CD14-positive monocyte (primary cell): ENCODE measurements at regions not wholly inside any gene's neighbourhood (a gene's known extent, or its start where the extent isn't known, plus 50 kb on each side); places are given as distances from the start of the nearest gene placed in this dataset.

Experiments
- DNase-seq, 3 donors: peaks; one replicate each; pipeline ENCODE4 v3.0.0-alpha.2; 2011 to 2022
- H2AFZ ChIP-seq: 2 replicates; pipeline ENCODE4 v1.6.0; 2012; ENCODE audit warnings: mild to moderate bottlenecking, low read depth, low read length, inconsistent platforms; ENCODE audit not compliant: insufficient read depth, poor library complexity, severe bottlenecking
- H3K27ac ChIP-seq, 2 donors: 1 replicate in 1 of 2; 2 replicates in 1 of 2; pipeline ENCODE4 v1.5.1; 2012 to 2013; ENCODE audit warnings: low read length in 2 of 2, control low read depth in 1 of 2, inconsistent platforms in 1 of 2, low read depth in 1 of 2, mild to moderate bottlenecking in 1 of 2
- H3K27me3 ChIP-seq, 2 donors: one replicate each; pipeline versions ENCODE4 v1.6.0 to v1.6.1; 2011 to 2013; ENCODE audit warnings: low read length in 2 of 2; ENCODE audit not compliant: control insufficient read depth in 2 of 2, insufficient read depth in 2 of 2
- H3K36me3 ChIP-seq, 2 donors: replicated peaks in 1 of 2; 1 replicate in 1 of 2; 2 replicates in 1 of 2; pipeline versions ENCODE4 v1.5.1 to v1.6.1; 2012 to 2013; ENCODE audit warnings: low read length in 2 of 2, control low read depth in 1 of 2, inconsistent platforms in 1 of 2, mild to moderate bottlenecking in 1 of 2; ENCODE audit not compliant: insufficient read depth in 2 of 2, control insufficient read depth in 1 of 2
- H3K4me1 ChIP-seq, 2 donors: 1 replicate in 1 of 2; 2 replicates in 1 of 2; pipeline versions ENCODE4 v1.5.1 to v1.6.1; 2012 to 2013; ENCODE audit warnings: low read length in 2 of 2, control low read depth in 1 of 2, inconsistent platforms in 1 of 2, mild to moderate bottlenecking in 1 of 2, moderate library complexity in 1 of 2; ENCODE audit not compliant: insufficient read depth in 2 of 2, control insufficient read depth in 1 of 2
- H3K4me2 ChIP-seq: replicated peaks from 2 replicates; pipeline ENCODE3; 2012; ENCODE audit warnings: low read length, moderate library complexity, mild to moderate bottlenecking; ENCODE audit not compliant: poor library complexity, severe bottlenecking; ENCODE audit errors: extremely low read depth
- H3K4me3 ChIP-seq, 3 experiments: fragments of 200-600 bp in 1 of 3; sonication (generic) in 1 of 3; replicated peaks in 1 of 3; 1 replicate in 2 of 3; 2 replicates in 1 of 3; pipeline ENCODE4 v1.5.1; 2011 to 2013; ENCODE audit warnings: low read length in 3 of 3, mild to moderate bottlenecking in 3 of 3, control low read depth in 2 of 3, low read depth in 2 of 3, inconsistent platforms in 1 of 3, moderate library complexity in 1 of 3
- H3K79me2 ChIP-seq: 2 replicates; pipeline ENCODE4 v1.6.0; 2012; ENCODE audit warnings: mild to moderate bottlenecking, control low read depth, inconsistent platforms, low read length, moderate library complexity; ENCODE audit not compliant: insufficient read depth
- H3K9ac ChIP-seq: 2 replicates; pipeline ENCODE4 v1.6.0; 2017; ENCODE audit warnings: low read length, mild to moderate bottlenecking; ENCODE audit not compliant: insufficient read depth, poor library complexity, severe bottlenecking
- H3K9me3 ChIP-seq, 2 donors: replicated peaks in 1 of 2; 1 replicate in 1 of 2; 2 replicates in 1 of 2; pipeline versions ENCODE4 v1.5.1 to v1.6.1; 2012 to 2013; ENCODE audit warnings: low read length in 2 of 2, control low read depth in 1 of 2; ENCODE audit not compliant: control insufficient read depth in 1 of 2, insufficient read depth in 1 of 2
- H4K20me1 ChIP-seq: 2 replicates; pipeline ENCODE4 v1.6.0; 2012; ENCODE audit warnings: mild to moderate bottlenecking, low read length, control low read depth, moderate library complexity; ENCODE audit not compliant: insufficient read depth
- H3K27ac Mint-ChIP-seq, 7 donors: one replicate each; pipeline ENCODE4 v1.8.0; 2020; ENCODE audit warnings: mild to moderate bottlenecking in 7 of 7, mixed read lengths in 7 of 7, moderate library complexity in 6 of 7, inconsistent platforms in 2 of 7
- H3K27me3 Mint-ChIP-seq, 3 donors: one replicate each; pipeline ENCODE4 v1.8.0; 2021 to 2022; ENCODE audit warnings: low read depth in 3 of 3, mild to moderate bottlenecking in 3 of 3, mixed read lengths in 3 of 3, moderate library complexity in 3 of 3, inconsistent platforms in 1 of 3
- H3K36me3 Mint-ChIP-seq, 2 donors: one replicate each; pipeline ENCODE4 v1.8.0; 2020; ENCODE audit warnings: mixed read lengths in 2 of 2, inconsistent platforms in 1 of 2, mild to moderate bottlenecking in 1 of 2
- H3K4me1 Mint-ChIP-seq: one replicate; pipeline ENCODE4 v1.8.0; 2020; ENCODE audit warnings: mild to moderate bottlenecking, mixed read lengths
- H3K4me3 Mint-ChIP-seq, 2 donors: one replicate each; pipeline ENCODE4 v1.8.0; 2020; ENCODE audit warnings: mild to moderate bottlenecking in 2 of 2, mixed read lengths in 2 of 2, moderate library complexity in 1 of 2
- H3K9me3 Mint-ChIP-seq, 7 donors: one replicate each; pipeline ENCODE4 v1.8.0; 2020 to 2022; ENCODE audit warnings: mixed read lengths in 7 of 7, mild to moderate bottlenecking in 6 of 7, moderate library complexity in 6 of 7, inconsistent platforms in 2 of 7
- CTCF ChIP-seq: fragments of 200-600 bp; IDR thresholded peaks from one replicate; pipeline ENCODE4 v1.8.0; 2022; ENCODE audit warnings: antibody characterized with exemption, mild to moderate bottlenecking
- WGBS: methylation state at CpG from one replicate; pipeline ENCODE4 v1.1.5; 2013; ENCODE audit warnings: missing lambda C conversion rate; ENCODE audit not compliant: insufficient coverage; 5-methylcytosine and 5-hydroxymethylcytosine counted together
- intact Hi-C, 2 donors: fragments of 100-400 bp; cut with micrococcal nuclease; formaldehyde crosslinking; loops; one replicate each; pipeline versions ENCODE4 v1.15.0 to v1.15.1; 2023

DNA sequence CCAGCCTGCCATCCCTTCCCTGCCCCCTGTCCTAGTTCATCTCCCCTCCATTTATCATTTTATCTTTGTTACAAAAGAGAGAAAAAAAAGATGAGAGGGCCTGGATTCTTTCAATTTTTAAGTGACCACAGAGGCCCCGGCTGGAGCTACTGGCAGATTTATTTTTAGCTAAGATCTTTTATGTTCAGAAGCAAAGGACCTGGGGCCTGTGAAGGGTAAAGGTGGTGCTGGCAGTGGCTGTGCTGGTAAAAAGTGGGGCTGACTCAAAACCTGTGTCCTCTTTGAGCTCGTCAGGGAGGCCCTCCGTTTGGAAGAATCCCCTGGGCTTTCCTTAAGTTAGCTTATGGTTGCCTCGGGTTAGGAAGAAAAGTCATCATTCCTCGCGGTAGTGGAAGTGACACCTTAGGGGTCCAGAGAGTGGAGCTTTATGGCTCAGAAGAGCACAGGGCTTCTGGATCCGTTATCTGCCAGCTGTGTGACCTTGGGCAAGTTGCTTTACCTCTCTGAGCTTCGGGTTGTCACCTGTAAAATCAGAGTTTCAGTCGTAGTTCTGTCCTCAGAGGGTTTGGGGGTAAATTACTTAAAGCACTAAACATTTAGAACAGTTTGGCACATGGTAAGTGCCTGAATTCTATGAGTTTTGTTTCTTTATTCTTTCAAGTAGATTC lies 923.8 kb upstream of the EEF2KMT start:
- H2AFZ ChIP-seq, result no peak overlapping the region

More for the DNA sequence above, 923.8 kb upstream of the EEF2KMT start:
- peaks cover 21 to 41% (median 29%) of the 10 kb centered on the region in 3 donors for H3K27me3 Mint-ChIP-seq
- no peak overlapping the region for H3K4me3 Mint-ChIP-seq
- H3K79me2 ChIP-seq, result no peaks in the 10 kb centered on the region
- H3K9ac ChIP-seq, result no peak overlapping the region
- peaks cover 0 to 3% (median 0%) of the 10 kb centered on the region in 7 donors for H3K9me3 Mint-ChIP-seq
- no peak overlapping the region for H3K27ac ChIP-seq
- no peaks in the 10 kb centered on the region for H3K9me3 ChIP-seq
- 59% methylated on average over 7 of the region's 9 CpGs for WGBS
- intact Hi-C loops, result no loop called here
- TF ChIP-seq CTCF, result no peak
- no peaks in the 10 kb centered on the region for H3K36me3 Mint-ChIP-seq
- DNase-seq, result no peak
- H3K36me3 ChIP-seq, result no peaks in the 10 kb centered on the region
- H3K27me3 ChIP-seq, result peaks cover 0 to 28% of the 10 kb centered on the region in 2 donors
- no peak overlapping the region for H3K27ac Mint-ChIP-seq
- no peaks in the 10 kb centered on the region for H3K4me1 ChIP-seq
- no peak overlapping the region for H3K4me2 ChIP-seq
- no peaks in the 10 kb centered on the region for H3K4me1 Mint-ChIP-seq
- H4K20me1 ChIP-seq, result no peaks in the 10 kb centered on the region
- no peak overlapping the region for H3K4me3 ChIP-seq
